SK-N-DZ (cell line): ENCODE measurements at regions not wholly inside any gene's neighbourhood (a gene's known extent, or its start where the extent isn't known, plus 50 kb on each side); places are given as distances from the start of the nearest gene placed in this dataset.

ENCODE experiments used
- DNase-seq: peaks from one replicate; pipeline ENCODE4 v3.0.0-alpha.2; 2015; ENCODE audit warnings: low spot score

- no peak for DNase-seq
These were observed 152.9 kb upstream of the ZNF32 start for GRCh38 chr10:43801626-43802025.

GRCh38 chr10:43801140-43801539 lies 152.5 kb upstream of the ZNF32 start:
- no peak for DNase-seq

GRCh38 chr10:43796781-43797180 lies 148.1 kb upstream of the ZNF32 start:
- no peak for DNase-seq

- no peak for DNase-seq
These were observed 147.0 kb upstream of the ZNF32 start for GRCh38 chr10:43795639-43796038.

- DNase-seq, result no peak
These were observed 146.4 kb upstream of the ZNF32 start for GRCh38 chr10:43795093-43795492.

- DNase-seq, result no peak
These were observed 145.6 kb upstream of the ZNF32 start for GRCh38 chr10:43794181-43794815.

- no peak for DNase-seq
These were observed 145.0 kb upstream of the ZNF32 start for GRCh38 chr10:43793704-43794103.

GRCh38 chr10:43790147-43790546 lies 141.5 kb upstream of the ZNF32 start:
- DNase-seq, result no peak

GRCh38 chr10:43785252-43785651 lies 136.6 kb upstream of the ZNF32 start:
- no peak for DNase-seq

GRCh38 chr10:43782814-43783213 lies 134.1 kb upstream of the ZNF32 start:
- no peak for DNase-seq

- peak; percentile 49 for DNase-seq
These were observed 133.0 kb upstream of the ZNF32 start for GRCh38 chr10:43781480-43782361.

- no peak for DNase-seq
These were observed 129.9 kb upstream of the ZNF32 start for GRCh38 chr10:43778571-43778970.

- DNase-seq, result no peak
These were observed 126.7 kb upstream of the ZNF32 start for GRCh38 chr10:43775384-43775783.

- no peak for DNase-seq
These were observed 125.6 kb upstream of the ZNF32 start for GRCh38 chr10:43774234-43774769.

- no peak for DNase-seq
These were observed 125.1 kb upstream of the ZNF32 start for GRCh38 chr10:43773736-43774135.

GRCh38 chr10:43772171-43772570 lies 123.5 kb upstream of the ZNF32 start:
- DNase-seq, result no peak

- no peak for DNase-seq
These were observed 123.0 kb upstream of the ZNF32 start for GRCh38 chr10:43771675-43772074.

GRCh38 chr10:43765516-43765915 lies 116.8 kb upstream of the ZNF32 start:
- DNase-seq, result no peak

- no peak for DNase-seq
These were observed 115.2 kb upstream of the ZNF32 start for GRCh38 chr10:43763846-43764245.

GRCh38 chr10:43760514-43760913 lies 111.8 kb upstream of the ZNF32 start:
- DNase-seq, result peak; percentile 19

GRCh38 chr10:43759216-43759615 lies 110.5 kb upstream of the ZNF32 start:
- no peak for DNase-seq

- DNase-seq, result no peak
These were observed 107.7 kb upstream of the ZNF32 start for GRCh38 chr10:43756341-43756740.
